ENCODE measurements at regions not wholly inside any gene's neighbourhood (a gene's known extent, or its start where the extent isn't known, plus 50 kb on each side); places are given as distances from the start of the nearest gene placed in this dataset.
"Not testable (repeated sequence)": the region's sequence is repeated elsewhere in the genome, so short reads cannot be mapped to it uniquely, and the experiment has no call there.

DNA sequence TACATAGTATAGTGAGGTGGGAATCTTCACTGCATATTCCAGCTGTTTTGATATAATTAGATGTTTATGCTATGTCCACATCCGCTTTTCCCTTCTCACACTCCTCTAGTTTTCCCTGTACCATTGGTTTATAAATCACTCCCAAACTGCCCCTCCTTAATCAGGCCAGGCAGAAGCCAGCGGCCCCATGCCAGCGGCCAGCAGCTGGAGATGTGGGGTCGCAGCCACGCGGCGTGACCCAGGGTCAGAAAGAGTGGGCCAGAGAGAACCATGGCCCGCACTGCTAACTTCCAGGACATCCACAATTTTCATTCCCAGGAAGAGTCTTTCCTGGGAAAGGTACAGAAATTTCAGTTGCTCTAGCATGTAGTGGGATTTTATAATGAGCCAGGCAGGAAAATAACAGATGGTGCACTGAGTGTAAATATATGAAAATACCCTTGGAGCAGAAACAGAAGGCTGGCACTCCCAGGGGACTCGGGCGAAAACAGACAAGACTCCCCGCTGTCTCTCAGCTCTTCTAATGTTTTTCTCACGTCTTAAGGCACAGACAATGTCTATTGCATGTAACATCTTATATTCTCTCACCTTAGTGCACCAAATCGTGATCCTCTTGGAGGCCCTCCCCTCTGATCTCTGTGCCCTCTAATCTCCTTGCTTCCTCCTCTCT is 145.9 kb upstream of the ZFP42 start:
- DNase-seq: no peak

DNA sequence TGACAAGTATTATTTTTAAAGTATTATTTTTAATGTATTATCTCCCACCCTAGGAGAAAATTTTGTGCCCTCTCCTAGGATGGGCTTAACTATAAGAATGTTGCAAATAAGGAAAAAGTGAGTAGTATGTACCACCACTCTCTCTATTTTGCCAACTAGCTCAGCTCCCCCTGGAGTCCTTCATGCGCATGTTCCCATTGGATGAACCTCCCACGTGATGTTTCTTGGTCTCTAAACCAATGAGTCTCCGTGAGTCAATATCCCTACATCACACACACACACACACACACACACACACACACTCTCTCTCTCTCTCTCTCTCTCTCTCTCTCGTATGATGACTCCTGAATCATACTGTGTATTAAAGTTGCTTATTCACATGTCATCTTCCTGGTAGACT is 129.7 kb upstream of the ZFP42 start:
- no peak for DNase-seq

GRCh38 chr4:187883049-187883448 is 112.5 kb upstream of the ZFP42 start:
- DNase-seq: no peak

- DNase-seq: no peak
Observed at GRCh38 chr4:187883836-187884475, 111.6 kb upstream of the ZFP42 start.

- no peak for DNase-seq
Observed at GRCh38 chr4:187887906-187888305, 107.7 kb upstream of the ZFP42 start.

DNA sequence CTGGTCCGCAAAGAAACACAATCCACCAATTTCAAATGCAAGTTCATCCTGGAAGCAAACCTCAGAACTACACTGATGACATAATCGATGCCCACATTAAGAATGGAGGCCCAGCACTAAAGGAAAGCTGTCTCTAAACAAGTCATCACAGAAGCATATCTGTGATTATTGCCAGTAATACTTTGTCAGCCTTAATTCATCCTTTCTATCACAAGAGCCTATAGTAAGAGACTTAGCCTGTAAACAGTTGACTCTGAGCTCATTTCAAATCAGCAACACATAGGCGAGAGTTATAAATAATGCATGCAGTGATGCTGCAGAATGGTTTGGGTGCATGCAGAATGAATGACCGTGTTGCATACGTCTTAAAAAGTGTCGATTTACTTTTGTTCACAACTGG is 105.9 kb upstream of the ZFP42 start:
- no peak for DNase-seq

- no peak for DNase-seq
Observed at GRCh38 chr4:187893418-187893817, 102.2 kb upstream of the ZFP42 start.

GRCh38 chr4:187903106-187903505 is 92.5 kb upstream of the ZFP42 start:
- DNase-seq: no peak

DNA sequence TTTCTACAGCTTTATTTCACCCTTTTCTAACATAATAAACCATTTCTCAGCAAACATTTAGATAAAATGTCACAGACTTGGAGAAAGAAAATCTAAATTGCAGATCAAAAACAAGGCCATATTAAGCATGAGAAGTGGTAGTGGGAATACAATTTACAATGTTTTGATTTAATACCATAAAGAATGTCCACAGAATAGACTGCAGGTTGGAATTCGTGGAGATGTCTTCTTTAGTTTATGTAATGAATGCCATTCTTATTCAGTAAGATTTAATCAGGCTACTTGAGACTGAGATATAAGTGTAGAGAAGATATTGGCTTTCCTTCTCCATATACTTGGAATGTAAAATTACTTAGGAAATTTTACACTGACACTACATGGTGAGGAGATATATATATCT is 91.9 kb upstream of the ZFP42 start:
- no peak for DNase-seq

- no peak for DNase-seq
Observed at GRCh38 chr4:187908079-187908561, 87.5 kb upstream of the ZFP42 start.

- DNase-seq: no peak
Observed at GRCh38 chr4:187908731-187909130, 86.8 kb upstream of the ZFP42 start.

DNA sequence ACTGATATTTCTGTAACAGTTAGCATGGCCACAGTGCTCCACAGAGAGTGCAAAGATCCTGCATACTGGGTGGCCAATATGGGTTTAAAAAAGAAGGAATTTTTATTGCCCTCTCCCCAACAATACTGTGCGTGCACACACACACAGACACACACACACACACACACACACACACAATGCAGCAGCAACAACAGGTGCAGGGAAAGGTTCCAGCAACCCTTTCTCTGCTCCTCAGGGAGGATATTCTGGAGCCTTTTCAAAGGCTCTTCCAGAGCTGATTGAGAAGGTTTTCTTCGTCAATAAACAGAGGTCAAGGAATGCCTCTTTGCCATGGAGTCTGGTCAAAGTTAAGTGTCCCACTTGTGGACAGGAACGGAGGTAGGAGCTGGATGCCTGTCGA is 84.8 kb upstream of the ZFP42 start:
- DNase-seq: no peak

DNA sequence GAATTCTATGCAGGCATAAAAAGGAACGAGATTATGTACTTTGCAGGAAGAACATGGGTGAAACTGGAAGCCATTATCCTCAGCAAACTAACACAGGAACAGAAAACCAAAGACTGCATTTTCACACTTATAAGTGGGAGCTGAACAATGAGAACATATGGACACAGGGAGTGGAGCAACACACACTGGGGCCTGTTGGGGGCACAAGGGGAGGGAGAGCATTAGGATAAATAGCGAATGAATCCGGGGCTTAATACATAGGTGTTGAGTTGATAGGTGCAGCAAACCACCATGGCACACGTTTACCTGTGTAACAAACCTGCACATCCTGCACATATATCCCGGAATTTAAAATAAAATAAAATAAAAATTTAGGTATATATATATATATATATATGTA is 80.2 kb upstream of the ZFP42 start:
- DNase-seq: not testable (repeated sequence)

GRCh38 chr4:187919966-187920365 is 75.6 kb upstream of the ZFP42 start:
- DNase-seq: no peak

GRCh38 chr4:187921946-187922623 is 73.5 kb upstream of the ZFP42 start:
- DNase-seq: no peak

- no peak for DNase-seq
Observed at GRCh38 chr4:187929024-187929423, 66.5 kb upstream of the ZFP42 start.

- DNase-seq: no peak
Observed at GRCh38 chr4:187934766-187935165, 60.8 kb upstream of the ZFP42 start.

GRCh38 chr4:187937557-187937956 is 58.0 kb upstream of the ZFP42 start:
- DNase-seq: no peak

DNA sequence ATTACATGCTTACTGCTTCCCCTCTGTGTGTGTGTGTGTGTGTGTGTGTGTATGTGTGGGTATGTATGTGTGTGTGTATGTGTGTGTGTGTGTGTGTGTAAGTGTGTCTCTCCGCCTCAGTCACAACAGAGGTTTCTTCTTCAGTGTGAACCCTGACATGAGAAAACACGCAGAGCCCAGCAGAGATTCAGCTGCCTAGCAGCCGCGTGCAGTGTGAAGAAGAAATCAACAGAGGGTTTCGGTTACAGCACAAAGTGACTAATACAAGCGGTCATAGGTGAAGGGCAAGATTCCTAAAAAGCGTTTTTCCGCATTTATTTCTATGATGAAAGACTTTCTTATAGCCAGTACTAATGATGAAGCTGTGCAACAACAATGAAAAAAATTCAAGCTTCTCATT is 55.3 kb upstream of the ZFP42 start:
- DNase-seq: no peak

DNA sequence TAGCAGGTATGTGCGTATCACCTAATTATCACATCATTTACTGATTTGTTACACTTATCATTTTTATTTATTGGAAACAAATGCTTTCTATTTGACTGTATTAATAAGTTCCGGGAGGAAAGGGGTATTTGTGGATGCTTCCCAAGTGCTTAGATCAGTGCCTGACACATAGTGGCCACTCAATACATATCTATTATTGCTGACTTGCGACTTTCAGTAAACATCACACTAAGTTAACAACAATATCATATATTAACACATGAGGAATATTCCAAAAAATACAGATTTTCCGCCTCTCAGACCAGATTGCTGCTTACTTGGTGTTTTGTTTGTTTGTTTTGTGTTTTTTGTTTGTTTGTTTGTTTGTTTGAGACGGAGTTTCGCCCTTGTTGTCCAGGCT is 52.6 kb upstream of the ZFP42 start:
- DNase-seq: no peak

DNA sequence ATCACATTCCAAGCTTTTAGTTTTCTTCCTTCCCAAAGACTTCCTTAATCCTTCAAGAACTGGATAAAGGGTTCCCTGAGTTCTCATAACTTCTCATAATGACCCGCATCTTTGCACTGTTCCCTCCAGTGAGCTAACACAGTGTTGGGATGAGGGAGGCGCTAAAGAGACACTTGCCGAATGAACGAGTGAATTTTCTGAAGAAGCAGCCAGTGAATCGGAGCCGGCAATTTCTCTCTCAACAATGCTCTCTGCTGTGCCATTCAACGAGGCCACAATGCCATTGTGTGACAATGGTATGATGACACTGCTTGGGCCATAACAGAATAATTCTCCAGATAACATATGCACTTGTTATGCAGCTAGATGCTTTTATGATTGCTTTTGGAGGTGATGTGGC is 51.4 kb upstream of the ZFP42 start:
- DNase-seq: no peak

Measured in NCI-H1105 (cell line).